Keratinocyte (primary cell): ENCODE measurements at regions not wholly inside any gene's neighbourhood (a gene's known extent, or its start where the extent isn't known, plus 50 kb on each side); places are given as distances from the start of the nearest gene placed in this dataset.

Source experiments
- CTCF ChIP-seq, 3 experiments: IDR thresholded peaks in 1 of 3; conservative IDR thresholded peaks in 1 of 3; optimal IDR thresholded peaks in 1 of 3; 2 replicates in 2 of 3; 3 replicates in 1 of 3; pipeline versions ENCODE3 to v1.5.1; 2011; ENCODE audit warnings: low read length in 3 of 3, mild to moderate bottlenecking in 3 of 3, moderate library complexity in 2 of 3, control low read depth in 1 of 3, inconsistent platforms in 1 of 3; ENCODE audit not compliant: insufficient read depth in 2 of 3; ENCODE audit errors: extremely low read depth in 1 of 3
- EZH2 ChIP-seq: IDR thresholded peaks from one replicate; pipeline ENCODE4 v1.6.1; 2012; ENCODE audit warnings: inconsistent platforms, mild to moderate bottlenecking, low read length, moderate library complexity

- TF ChIP-seq CTCF (optimal IDR thresholded peaks at IDR 0.05 in 1 of 3, IDR thresholded peaks at IDR 0.05 in 1 of 3, conservative IDR thresholded peaks at IDR 0.05 in 1 of 3; ENCODE audit: extremely low read depth in 1 of 3, insufficient read depth in 2 of 3, low read length in 3 of 3) (no peak), EZH2 (no peak)
Observed at GRCh38 chr2:76447294-76447693, 736.6 kb upstream of the GCFC2 start.
